ENCODE measurements at regions not wholly inside any gene's neighbourhood (a gene's known extent, or its start where the extent isn't known, plus 50 kb on each side); places are given as distances from the start of the nearest gene placed in this dataset.

GRCh38 chr22:48947636-48948035 is 880.0 kb downstream of the BRD1 start:
- no peak overlapping the region for H3K4me3 Mint-ChIP-seq
- Histone ChIP-seq H3K27ac (ENCODE audit: low read depth) (no peak overlapping the region), H3K36me3 (ENCODE audit: insufficient read depth) (no peaks in the 10 kb centered on the region)

More at GRCh38 chr22:48947636-48948035, 880.0 kb downstream of the BRD1 start:
- ATAC-seq (no peak), DNase-seq (ENCODE audit: low spot score) (no peak)
- TF ChIP-seq CTCF (conservative IDR thresholded peaks at IDR 0.05; ENCODE audit: low read depth in 2 of 2): no peak
- no peak for TF ChIP-seq EZH2 (IDR thresholded peaks at IDR 0.05; ENCODE audit: low read depth, unreplicated experiment)
- TF ChIP-seq ZNF462 (CRISPR knock-in tag; IDR thresholded peaks at IDR 0.05): no peak
- TF ChIP-seq NANOG (IDR thresholded peaks at IDR 0.05; ENCODE audit: borderline replicate concordance): no peak
- no peak for TF ChIP-seq JUNB (IDR thresholded peaks at IDR 0.05; ENCODE audit: unreplicated experiment)
- TF ChIP-seq EZH2phosphoT487 (IDR thresholded peaks at IDR 0.05; ENCODE audit: unreplicated experiment): no peak
- TF ChIP-seq STAT1 (IDR thresholded peaks at IDR 0.05; ENCODE audit: unreplicated experiment): no peak
- TF ChIP-seq ETS1 (IDR thresholded peaks at IDR 0.05): no peak
- no peak for TF ChIP-seq POLR2AphosphoS5 (IDR thresholded peaks at IDR 0.05; ENCODE audit: low read depth)
- no peak for TF ChIP-seq ZNF114 (CRISPR knock-in tag; IDR thresholded peaks at IDR 0.05)
- no peak for TF ChIP-seq REST (IDR thresholded peaks at IDR 0.05; ENCODE audit: unreplicated experiment)
- no peak for TF ChIP-seq ZNF331 (CRISPR knock-in tag; IDR thresholded peaks at IDR 0.05; ENCODE audit: low read depth)
- TF ChIP-seq CREB1 (CRISPR knock-in tag; IDR thresholded peaks at IDR 0.05; ENCODE audit: low read depth): no peak
- no peaks in the 10 kb centered on the region for H3K27me3 ChIP-seq (ENCODE audit: insufficient read depth)
- H2AFZ ChIP-seq: no peak overlapping the region
- no peaks in the 10 kb centered on the region for H3K79me2 ChIP-seq (replicated peaks; ENCODE audit: insufficient read depth)
- no peak overlapping the region for H3K4me2 ChIP-seq
- Mint-ChIP-seq H3K27me3 (ENCODE audit: insufficient read depth, low read depth, poor library complexity) (peaks cover 12% of the 10 kb centered on the region), H3K36me3 (ENCODE audit: low read depth) (no peaks in the 10 kb centered on the region), H3K9me3 (no peaks in the 10 kb centered on the region; the same call in 2 of the 3 replicates), H3K4me1 (0 out of 3 replicates have a peak, but pooled peaks cover 5% of the 10 kb centered on the region), H3K27ac (no peak overlapping the region)
- no peaks in the 10 kb centered on the region for H3F3A ChIP-seq (replicated peaks; ENCODE audit: low read depth)
- H3K9me2 ChIP-seq (ENCODE audit: insufficient read depth): no peaks in the 10 kb centered on the region
- H3K4me1 ChIP-seq (ENCODE audit: insufficient read depth): no peaks in the 10 kb centered on the region
- H4K20me1 ChIP-seq (replicated peaks; ENCODE audit: insufficient read depth): no peaks in the 10 kb centered on the region
- H3K4me3 ChIP-seq: no peak overlapping the region

All from GM23338 (cell line).